Inflammatory macrophage treated with lipopolysaccharide for 4 hours (primary cell): ENCODE measurements at regions not wholly inside any gene's neighbourhood (a gene's known extent, or its start where the extent isn't known, plus 50 kb on each side); places are given as distances from the start of the nearest gene placed in this dataset.

Source experiments
- DNase-seq: peaks from one replicate; pipeline ENCODE4 v3.0.0-alpha.2; 2020

GRCh38 chr11:69545976-69546617 lies 64.6 kb downstream of the LINC01488 start:
- DNase-seq = no peak

- DNase-seq = peak; percentile 2
These were observed 65.4 kb downstream of the LINC01488 start for GRCh38 chr11:69546735-69547370.

DNA sequence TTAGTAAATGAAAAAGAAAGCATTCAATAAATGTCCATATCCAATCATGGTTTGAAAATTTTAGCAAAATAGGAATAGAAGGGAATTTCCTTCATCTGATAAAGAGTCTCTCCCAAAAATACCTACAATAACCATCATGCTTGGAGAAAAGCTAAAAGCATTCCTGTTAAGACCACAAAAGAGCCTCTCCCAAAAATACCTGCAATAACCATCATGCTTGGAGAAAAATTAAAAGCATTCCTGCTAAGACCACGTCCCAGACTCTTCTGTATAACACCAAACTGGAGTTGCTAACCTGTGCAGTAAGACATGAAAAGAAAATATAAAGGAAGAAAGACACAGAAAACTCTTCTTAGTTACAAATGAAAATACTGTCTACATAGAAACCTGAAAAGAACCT lies 69.4 kb downstream of the LINC01488 start:
- DNase-seq = no peak

DNA sequence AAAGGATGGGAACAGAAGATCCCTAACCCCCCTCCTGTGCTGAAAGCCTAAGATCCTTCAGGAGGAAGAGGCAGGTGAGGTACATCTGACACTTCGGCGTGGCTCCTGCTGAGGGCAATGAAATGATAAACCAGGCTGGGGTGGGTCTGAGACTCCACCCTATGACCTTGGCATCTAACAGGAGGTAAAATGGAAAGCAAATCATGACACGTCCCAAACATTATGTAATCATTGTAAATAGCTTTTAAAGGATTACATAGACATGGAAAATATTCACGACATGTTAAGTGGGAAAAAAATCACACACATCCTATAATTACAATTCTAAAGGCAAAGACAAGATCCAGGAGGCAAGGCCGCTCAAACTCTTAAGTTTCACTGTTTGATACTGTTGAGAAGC lies 70.5 kb downstream of the LINC01488 start:
- DNase-seq = no peak

GRCh38 chr11:69552951-69553350 lies 71.5 kb downstream of the LINC01488 start:
- DNase-seq = no peak

GRCh38 chr11:69553416-69554357 lies 72.2 kb downstream of the LINC01488 start:
- no peak for DNase-seq

GRCh38 chr11:69554849-69555248 lies 73.4 kb downstream of the LINC01488 start:
- DNase-seq = no peak

- DNase-seq = no peak
These were observed 75.8 kb downstream of the LINC01488 start for GRCh38 chr11:69557266-69557665.

- no peak for DNase-seq
These were observed 77.1 kb downstream of the LINC01488 start for GRCh38 chr11:69558519-69558941.

GRCh38 chr11:69559181-69559580 lies 77.7 kb downstream of the LINC01488 start:
- no peak for DNase-seq

- DNase-seq = no peak
These were observed 78.8 kb downstream of the LINC01488 start for GRCh38 chr11:69560141-69560790.

DNA sequence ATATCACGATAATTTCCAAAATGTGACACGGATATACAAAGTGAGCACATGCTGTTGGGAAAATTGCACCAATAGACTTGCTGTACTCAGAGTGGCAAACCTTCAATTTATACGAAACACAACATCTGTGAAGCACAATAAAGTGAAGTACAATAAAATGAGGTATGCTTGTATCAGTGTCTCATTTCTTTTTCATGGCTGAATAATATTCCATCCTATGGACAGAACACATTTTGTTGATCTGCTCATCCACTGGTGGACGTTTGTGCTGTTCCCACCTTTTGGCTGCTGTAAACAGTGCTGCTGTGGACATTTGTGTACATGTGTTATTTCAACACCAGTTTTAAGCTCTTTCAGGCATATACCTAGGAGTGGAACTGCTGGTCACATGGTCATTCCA lies 78.7 kb upstream of the CCND1 start:
- no peak for DNase-seq

GRCh38 chr11:69562816-69563215 lies 78.1 kb upstream of the CCND1 start:
- no peak for DNase-seq

- no peak for DNase-seq
These were observed 77.7 kb upstream of the CCND1 start for GRCh38 chr11:69563306-69563705.

DNA sequence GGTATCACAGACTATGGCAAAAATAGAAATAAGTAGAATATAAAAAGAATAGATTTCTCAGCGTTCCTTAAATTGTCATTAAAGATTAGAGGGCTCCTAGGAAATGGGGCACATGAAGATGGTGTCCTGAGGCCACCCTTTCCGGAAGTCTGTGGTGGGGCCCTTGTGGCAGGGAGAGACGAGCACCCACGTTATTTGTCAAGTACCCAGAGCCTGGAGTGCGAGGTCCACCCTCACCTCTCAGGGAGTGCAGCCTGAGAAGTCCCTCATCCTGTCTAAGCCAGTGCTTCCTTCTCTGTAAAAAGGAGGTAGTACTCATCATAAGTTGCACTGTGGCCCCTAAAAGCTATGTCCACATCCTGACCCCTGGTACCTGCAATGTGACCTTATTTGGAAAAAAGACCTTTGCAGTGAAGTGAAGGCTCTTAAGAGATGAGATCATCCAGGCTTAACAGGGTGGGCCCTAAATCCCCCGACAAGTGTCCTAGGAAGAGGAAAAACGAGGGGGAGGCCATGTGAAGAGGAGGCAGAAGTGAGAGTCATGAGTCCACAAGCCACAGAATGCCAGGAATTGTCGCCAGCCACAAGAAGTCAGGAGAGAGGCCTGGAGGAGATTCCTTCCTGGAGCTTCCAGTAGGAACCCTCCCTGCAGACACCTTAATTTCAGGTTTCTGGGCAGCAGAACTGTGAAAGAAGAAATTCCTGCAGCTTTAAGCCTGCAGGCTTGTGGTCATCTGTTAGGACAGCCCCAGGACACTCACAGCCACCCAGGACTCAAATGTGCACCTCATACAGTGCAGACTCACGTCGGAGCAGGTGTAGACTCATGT lies 76.8 kb upstream of the CCND1 start:
- no peak for DNase-seq

- peak; percentile 45 for DNase-seq
These were observed 75.0 kb upstream of the CCND1 start for GRCh38 chr11:69566001-69566400.

GRCh38 chr11:69567951-69568808 lies 72.8 kb upstream of the CCND1 start:
- DNase-seq = no peak

- DNase-seq = no peak
These were observed 72.2 kb upstream of the CCND1 start for GRCh38 chr11:69568809-69569097.

GRCh38 chr11:69569306-69570200 lies 71.4 kb upstream of the CCND1 start:
- no peak for DNase-seq

- DNase-seq = no peak
These were observed 68.6 kb upstream of the CCND1 start for GRCh38 chr11:69572233-69572860.
